ENCODE measurements at regions not wholly inside any gene's neighbourhood (a gene's known extent, or its start where the extent isn't known, plus 50 kb on each side); places are given as distances from the start of the nearest gene placed in this dataset.
A peak's percentile ranks its signal among the peaks of the same experiment; 100 is the strongest.

- DNase-seq (ENCODE audit: insufficient read length, low spot score) (no peak), FAIRE-seq (no peak)
Observed at GRCh38 chr1:168913711-168914463, 184.9 kb upstream of the DPT start.

GRCh38 chr1:168917309-168917708, 188.3 kb upstream of the DPT start:
- DNase-seq (ENCODE audit: insufficient read length, low spot score) (no peak), FAIRE-seq (no peak)

GRCh38 chr1:168917796-168918195, 188.7 kb upstream of the ATP1B1 start:
- FAIRE-seq (no peak), DNase-seq (ENCODE audit: insufficient read length, low spot score) (no peak)

GRCh38 chr1:168918860-168919741, 187.4 kb upstream of the ATP1B1 start:
- DNase-seq (ENCODE audit: insufficient read length, low spot score), result no peak
- no peak for FAIRE-seq

- DNase-seq (ENCODE audit: insufficient read length, low spot score) (no peak), FAIRE-seq (no peak)
Observed at GRCh38 chr1:168920456-168921094, 185.9 kb upstream of the ATP1B1 start.

GRCh38 chr1:168921629-168922028, 184.9 kb upstream of the ATP1B1 start:
- DNase-seq (ENCODE audit: insufficient read length, low spot score) (peak; percentile 3), FAIRE-seq (no peak)

GRCh38 chr1:168923521-168924136, 182.9 kb upstream of the ATP1B1 start:
- FAIRE-seq (no peak), DNase-seq (ENCODE audit: insufficient read length, low spot score) (no peak)

- DNase-seq (ENCODE audit: insufficient read length, low spot score), result no peak
- FAIRE-seq, result no peak
Observed at GRCh38 chr1:168924976-168925375, 181.5 kb upstream of the ATP1B1 start.

GRCh38 chr1:168926236-168926635, 180.3 kb upstream of the ATP1B1 start:
- peak; percentile 47 for FAIRE-seq

GRCh38 chr1:168932539-168932938, 174.0 kb upstream of the ATP1B1 start:
- DNase-seq (ENCODE audit: insufficient read length, low spot score) (no peak), FAIRE-seq (no peak)

More at GRCh38 chr1:168926236-168926635, 180.3 kb upstream of the ATP1B1 start:
- no peak for DNase-seq (ENCODE audit: insufficient read length, low spot score)

- no peak for FAIRE-seq
- DNase-seq (ENCODE audit: insufficient read length, low spot score), result no peak
Observed at GRCh38 chr1:168933141-168933805, 173.2 kb upstream of the ATP1B1 start.

GRCh38 chr1:168939110-168939946, 167.2 kb upstream of the ATP1B1 start:
- no peak for DNase-seq (ENCODE audit: insufficient read length, low spot score)
- no peak for FAIRE-seq

- FAIRE-seq (no peak), DNase-seq (ENCODE audit: insufficient read length, low spot score) (no peak)
Observed at GRCh38 chr1:168939947-168940223, 166.6 kb upstream of the ATP1B1 start.

- DNase-seq (ENCODE audit: insufficient read length, low spot score), result no peak
- FAIRE-seq, result no peak
Observed at GRCh38 chr1:168941640-168942039, 164.8 kb upstream of the ATP1B1 start.

GRCh38 chr1:168942165-168942564, 164.3 kb upstream of the ATP1B1 start:
- FAIRE-seq (no peak), DNase-seq (ENCODE audit: insufficient read length, low spot score) (no peak)

- DNase-seq (ENCODE audit: insufficient read length, low spot score) (no peak), FAIRE-seq (no peak)
Observed at GRCh38 chr1:168945870-168946269, 160.6 kb upstream of the ATP1B1 start.

GRCh38 chr1:168947041-168947440, 159.4 kb upstream of the ATP1B1 start:
- FAIRE-seq (no peak), DNase-seq (ENCODE audit: insufficient read length, low spot score) (no peak)

- DNase-seq (ENCODE audit: insufficient read length, low spot score), result no peak
- no peak for FAIRE-seq
Observed at GRCh38 chr1:168949672-168950071, 156.8 kb upstream of the ATP1B1 start.

GRCh38 chr1:168957818-168958217, 148.7 kb upstream of the ATP1B1 start:
- DNase-seq (ENCODE audit: insufficient read length, low spot score), result no peak
- FAIRE-seq, result no peak

Measured in GM19239 (cell line).